ENCODE measurements at regions not wholly inside any gene's neighbourhood (a gene's known extent, or its start where the extent isn't known, plus 50 kb on each side); places are given as distances from the start of the nearest gene placed in this dataset.
"Not testable (repeated sequence)": the region's sequence is repeated elsewhere in the genome, so short reads cannot be mapped to it uniquely, and the experiment has no call there.

GRCh38 chr10:106343539-106343938 is 821.0 kb downstream of the SORCS1 start:
- H3K27me3 ChIP-seq (ENCODE audit: control insufficient read depth, insufficient read depth, low read length); H3K27ac ChIP-seq (ENCODE audit: low read length); H3K4me3 ChIP-seq (ENCODE audit: low read depth in 2 of 2, low read length in 2 of 2); H3K9me3 ChIP-seq (ENCODE audit: control insufficient read depth, insufficient read depth, low read depth, low read length); CTCF ChIA-PET; H3K36me3 ChIP-seq (ENCODE audit: control insufficient read depth, insufficient read depth, low read length); H3K4me1 ChIP-seq (ENCODE audit: control insufficient read depth, insufficient read depth, low read length); DNase-seq (ENCODE audit: low read depth, low spot score); POLR2A ChIA-PET; intact Hi-C loops (cut with micrococcal nuclease; ENCODE audit: unreplicated experiment); ATAC-seq; in situ Hi-C loops (cut with HindIII; ENCODE audit: low pct_unique_long_range_greater_than_20kb, low sequenced_read_pairs); BruUV-seq (replicated peaks): not testable (repeated sequence)

GRCh38 chr10:106341356-106341755 is 823.1 kb downstream of the SORCS1 start:
- DNase-seq (ENCODE audit: low read depth, low spot score) (no peak), ATAC-seq (no peak)
- TF ChIP-seq TCF7L2 (IDR thresholded peaks at IDR 0.05; ENCODE audit: low read depth, low read length) (no peak), POLR2AphosphoS5 (IDR thresholded peaks at IDR 0.05; ENCODE audit: low read depth, low read length) (no peak), SIN3A (IDR thresholded peaks at IDR 0.05; ENCODE audit: borderline replicate concordance, insufficient read depth, low read depth, low read length) (no peak)
- TF ChIP-seq, protein P1, sequence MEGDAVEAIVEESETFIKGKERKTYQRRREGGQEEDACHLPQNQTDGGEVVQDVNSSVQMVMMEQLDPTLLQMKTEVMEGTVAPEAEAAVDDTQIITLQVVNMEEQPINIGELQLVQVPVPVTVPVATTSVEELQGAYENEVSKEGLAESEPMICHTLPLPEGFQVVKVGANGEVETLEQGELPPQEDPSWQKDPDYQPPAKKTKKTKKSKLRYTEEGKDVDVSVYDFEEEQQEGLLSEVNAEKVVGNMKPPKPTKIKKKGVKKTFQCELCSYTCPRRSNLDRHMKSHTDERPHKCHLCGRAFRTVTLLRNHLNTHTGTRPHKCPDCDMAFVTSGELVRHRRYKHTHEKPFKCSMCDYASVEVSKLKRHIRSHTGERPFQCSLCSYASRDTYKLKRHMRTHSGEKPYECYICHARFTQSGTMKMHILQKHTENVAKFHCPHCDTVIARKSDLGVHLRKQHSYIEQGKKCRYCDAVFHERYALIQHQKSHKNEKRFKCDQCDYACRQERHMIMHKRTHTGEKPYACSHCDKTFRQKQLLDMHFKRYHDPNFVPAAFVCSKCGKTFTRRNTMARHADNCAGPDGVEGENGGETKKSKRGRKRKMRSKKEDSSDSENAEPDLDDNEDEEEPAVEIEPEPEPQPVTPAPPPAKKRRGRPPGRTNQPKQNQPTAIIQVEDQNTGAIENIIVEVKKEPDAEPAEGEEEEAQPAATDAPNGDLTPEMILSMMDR (IDR thresholded peaks at IDR 0.05): no peak
- TF ChIP-seq, protein P2, sequence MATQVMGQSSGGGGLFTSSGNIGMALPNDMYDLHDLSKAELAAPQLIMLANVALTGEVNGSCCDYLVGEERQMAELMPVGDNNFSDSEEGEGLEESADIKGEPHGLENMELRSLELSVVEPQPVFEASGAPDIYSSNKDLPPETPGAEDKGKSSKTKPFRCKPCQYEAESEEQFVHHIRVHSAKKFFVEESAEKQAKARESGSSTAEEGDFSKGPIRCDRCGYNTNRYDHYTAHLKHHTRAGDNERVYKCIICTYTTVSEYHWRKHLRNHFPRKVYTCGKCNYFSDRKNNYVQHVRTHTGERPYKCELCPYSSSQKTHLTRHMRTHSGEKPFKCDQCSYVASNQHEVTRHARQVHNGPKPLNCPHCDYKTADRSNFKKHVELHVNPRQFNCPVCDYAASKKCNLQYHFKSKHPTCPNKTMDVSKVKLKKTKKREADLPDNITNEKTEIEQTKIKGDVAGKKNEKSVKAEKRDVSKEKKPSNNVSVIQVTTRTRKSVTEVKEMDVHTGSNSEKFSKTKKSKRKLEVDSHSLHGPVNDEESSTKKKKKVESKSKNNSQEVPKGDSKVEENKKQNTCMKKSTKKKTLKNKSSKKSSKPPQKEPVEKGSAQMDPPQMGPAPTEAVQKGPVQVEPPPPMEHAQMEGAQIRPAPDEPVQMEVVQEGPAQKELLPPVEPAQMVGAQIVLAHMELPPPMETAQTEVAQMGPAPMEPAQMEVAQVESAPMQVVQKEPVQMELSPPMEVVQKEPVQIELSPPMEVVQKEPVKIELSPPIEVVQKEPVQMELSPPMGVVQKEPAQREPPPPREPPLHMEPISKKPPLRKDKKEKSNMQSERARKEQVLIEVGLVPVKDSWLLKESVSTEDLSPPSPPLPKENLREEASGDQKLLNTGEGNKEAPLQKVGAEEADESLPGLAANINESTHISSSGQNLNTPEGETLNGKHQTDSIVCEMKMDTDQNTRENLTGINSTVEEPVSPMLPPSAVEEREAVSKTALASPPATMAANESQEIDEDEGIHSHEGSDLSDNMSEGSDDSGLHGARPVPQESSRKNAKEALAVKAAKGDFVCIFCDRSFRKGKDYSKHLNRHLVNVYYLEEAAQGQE (IDR thresholded peaks at IDR 0.05; ENCODE audit: insufficient read depth in 1 of 2, low read depth in 2 of 2, low read length in 1 of 2): no peak
- BruUV-seq (replicated peaks): no TSS peak
- no peak overlapping the region for H3K4me3 ChIP-seq (ENCODE audit: low read depth in 2 of 2, low read length in 2 of 2)
- intact Hi-C loops (cut with micrococcal nuclease; ENCODE audit: unreplicated experiment): no loop called here
- POLR2A ChIA-PET: no interaction called here
- H3K27me3 ChIP-seq (ENCODE audit: control insufficient read depth, insufficient read depth, low read length): no peaks in the 10 kb centered on the region
- no peak overlapping the region for H3K27ac ChIP-seq (ENCODE audit: low read length)
- in situ Hi-C loops (cut with HindIII; ENCODE audit: low pct_unique_long_range_greater_than_20kb, low sequenced_read_pairs): no loop called here
- no peaks in the 10 kb centered on the region for H3K36me3 ChIP-seq (ENCODE audit: control insufficient read depth, insufficient read depth, low read length)
- H3K9me3 ChIP-seq (ENCODE audit: control insufficient read depth, insufficient read depth, low read depth, low read length): no peaks in the 10 kb centered on the region
- no peaks in the 10 kb centered on the region for H3K4me1 ChIP-seq (ENCODE audit: control insufficient read depth, insufficient read depth, low read length)
- CTCF ChIA-PET: no interaction called here

GRCh38 chr10:106338486-106338885 is 826.0 kb downstream of the SORCS1 start:
- no TSS peak for BruUV-seq (replicated peaks)
- ChIA-PET CTCF (no interaction called here), POLR2A (no interaction called here)
- no peak overlapping the region for H3K4me3 ChIP-seq (ENCODE audit: low read depth in 2 of 2, low read length in 2 of 2)
- no peak for DNase-seq (ENCODE audit: low read depth, low spot score)
- no peaks in the 10 kb centered on the region for H3K27me3 ChIP-seq (ENCODE audit: control insufficient read depth, insufficient read depth, low read length)
- no peak for ATAC-seq
- in situ Hi-C loops (cut with HindIII; ENCODE audit: low pct_unique_long_range_greater_than_20kb, low sequenced_read_pairs) (no loop called here), intact Hi-C loops (cut with micrococcal nuclease; ENCODE audit: unreplicated experiment) (no loop called here)
- TF ChIP-seq SIN3A (IDR thresholded peaks at IDR 0.05; ENCODE audit: borderline replicate concordance, insufficient read depth, low read depth, low read length): no peak
- TF ChIP-seq POLR2AphosphoS5 (IDR thresholded peaks at IDR 0.05; ENCODE audit: low read depth, low read length): no peak
- TF ChIP-seq, protein P2 (IDR thresholded peaks at IDR 0.05; ENCODE audit: insufficient read depth in 1 of 2, low read depth in 2 of 2, low read length in 1 of 2): no peak
- no peak for TF ChIP-seq TCF7L2 (IDR thresholded peaks at IDR 0.05; ENCODE audit: low read depth, low read length)
- TF ChIP-seq, protein P1 (IDR thresholded peaks at IDR 0.05): no peak
- H3K9me3 ChIP-seq (ENCODE audit: control insufficient read depth, insufficient read depth, low read depth, low read length): no peaks in the 10 kb centered on the region
- H3K4me1 ChIP-seq (ENCODE audit: control insufficient read depth, insufficient read depth, low read length): no peaks in the 10 kb centered on the region
- H3K36me3 ChIP-seq (ENCODE audit: control insufficient read depth, insufficient read depth, low read length): no peaks in the 10 kb centered on the region
- no peak overlapping the region for H3K27ac ChIP-seq (ENCODE audit: low read length)

All from Panc1 (cell line).